Trophoblast cell (in vitro differentiated cells and primary cell): ENCODE measurements at regions not wholly inside any gene's neighbourhood (a gene's known extent, or its start where the extent isn't known, plus 50 kb on each side); places are given as distances from the start of the nearest gene placed in this dataset.

Source experiments
- DNase-seq, 2 donors: peaks; one replicate each; pipeline ENCODE4 v3.0.0-alpha.2; 2016
- H2AFZ ChIP-seq: 2 replicates; pipeline ENCODE4 v1.6.1; 2013; ENCODE audit warnings: low read length, moderate library complexity, mild to moderate bottlenecking; ENCODE audit not compliant: insufficient read depth, poor library complexity
- H2AK5ac ChIP-seq: 2 replicates; pipeline ENCODE4 v1.6.1; 2013; ENCODE audit warnings: mild to moderate bottlenecking, low read length
- H2BK120ac ChIP-seq: 2 replicates; pipeline ENCODE4 v1.6.1; 2013; ENCODE audit warnings: low read length, mild to moderate bottlenecking, moderate library complexity; ENCODE audit not compliant: insufficient read depth, poor library complexity
- H2BK12ac ChIP-seq: 2 replicates; pipeline ENCODE4 v1.6.1; 2013; ENCODE audit warnings: mild to moderate bottlenecking, low read length, moderate library complexity
- H2BK5ac ChIP-seq: 2 replicates; pipeline ENCODE4 v1.6.1; 2013; ENCODE audit warnings: low read length, low read depth, moderate library complexity, mild to moderate bottlenecking; ENCODE audit not compliant: poor library complexity
- H3K14ac ChIP-seq: 2 replicates; pipeline ENCODE4 v1.6.1; 2013; ENCODE audit warnings: mild to moderate bottlenecking, low read length
- H3K18ac ChIP-seq: 2 replicates; pipeline ENCODE4 v1.6.1; 2013; ENCODE audit warnings: mild to moderate bottlenecking, low read length
- H3K23ac ChIP-seq: 2 replicates; pipeline ENCODE4 v1.6.1; 2013; ENCODE audit warnings: low read length
- H3K27ac ChIP-seq: 2 replicates; pipeline ENCODE4 v1.5.1; 2013; ENCODE audit warnings: low read depth, mild to moderate bottlenecking, inconsistent platforms, low read length, moderate library complexity
- H3K27me3 ChIP-seq: 2 replicates; pipeline ENCODE4 v1.6.1; 2013; ENCODE audit warnings: inconsistent platforms, mild to moderate bottlenecking, low read length, moderate library complexity; ENCODE audit not compliant: insufficient read depth
- H3K36me3 ChIP-seq, 2 experiments: 1 replicate in 1 of 2; 2 replicates in 1 of 2; pipeline ENCODE4 v1.6.1; 2013; ENCODE audit warnings: low read length in 2 of 2, mild to moderate bottlenecking in 2 of 2, moderate library complexity in 1 of 2; ENCODE audit not compliant: insufficient read depth in 2 of 2, control insufficient read depth in 1 of 2
- H3K4ac ChIP-seq: 2 replicates; pipeline ENCODE4 v1.6.1; 2013; ENCODE audit warnings: low read depth, mild to moderate bottlenecking, low read length, moderate library complexity
- H3K4me1 ChIP-seq, 2 experiments: 1 replicate in 1 of 2; 2 replicates in 1 of 2; pipeline ENCODE4 v1.6.1; 2013; ENCODE audit warnings: low read length in 2 of 2, mild to moderate bottlenecking in 2 of 2, moderate library complexity in 1 of 2; ENCODE audit not compliant: insufficient read depth in 2 of 2, control insufficient read depth in 1 of 2
- H3K4me2 ChIP-seq: 2 replicates; pipeline ENCODE4 v1.6.1; 2013; ENCODE audit warnings: inconsistent platforms, mild to moderate bottlenecking, low read length, moderate library complexity
- H3K4me3 ChIP-seq: 2 replicates; pipeline ENCODE4 v1.5.1; 2013; ENCODE audit warnings: mild to moderate bottlenecking, low read depth, low read length, inconsistent platforms
- H3K79me1 ChIP-seq: one replicate; pipeline ENCODE4 v1.6.1; 2013; ENCODE audit warnings: low read length
- H3K79me2 ChIP-seq: 2 replicates; pipeline ENCODE4 v1.6.1; 2013; ENCODE audit warnings: low read length, mild to moderate bottlenecking; ENCODE audit not compliant: control insufficient read depth, insufficient read depth, poor library complexity
- H3K9ac ChIP-seq: 2 replicates; pipeline ENCODE4 v1.6.1; 2013; ENCODE audit warnings: mild to moderate bottlenecking, low read length
- H3K9me3 ChIP-seq: 2 replicates; pipeline ENCODE4 v1.6.1; 2013; ENCODE audit warnings: low read depth, mild to moderate bottlenecking, control low read depth, inconsistent platforms, low read length; ENCODE audit not compliant: insufficient read depth
- H4K12ac ChIP-seq: 2 replicates; pipeline ENCODE4 v1.6.1; 2013; ENCODE audit warnings: low read depth, mild to moderate bottlenecking, low read length, moderate library complexity
- H4K8ac ChIP-seq: 2 replicates; pipeline ENCODE4 v1.6.1; 2013; ENCODE audit warnings: low read depth, mild to moderate bottlenecking, low read length, moderate library complexity
- H4K91ac ChIP-seq: one replicate; pipeline ENCODE4 v1.6.1; 2013; ENCODE audit warnings: low read depth, mild to moderate bottlenecking, low read length, moderate library complexity
- WGBS: extraction: QIAGEN DNeasy Blood & Tissue Kit; methylation state at CpG from one replicate; pipeline ENCODE4 v1.1.7; 2013; ENCODE audit warnings: missing lambda C conversion rate; ENCODE audit not compliant: insufficient read length, insufficient coverage; ENCODE audit errors: extremely low coverage; 5-methylcytosine and 5-hydroxymethylcytosine counted together

GRCh38 chr6:144546807-144547206 lies 261.7 kb downstream of the UTRN start:
- no peak overlapping the region for H2AK5ac ChIP-seq
- DNase-seq = no peak
- no peak overlapping the region for H3K14ac ChIP-seq
- H3K27me3 ChIP-seq = no peaks in the 10 kb centered on the region
- peaks cover 1% of the 10 kb centered on the region for H3K9me3 ChIP-seq
- H3K27ac ChIP-seq = no peak overlapping the region
- no CpG with 5 or more reads among the region's 2 CpGs for WGBS
- no peak overlapping the region for H2AFZ ChIP-seq
- H2BK5ac ChIP-seq = no peak overlapping the region
- no peak overlapping the region for H4K12ac ChIP-seq
- no peak overlapping the region for H2BK120ac ChIP-seq
- no peak overlapping the region for H3K4me2 ChIP-seq
- peaks cover 1 to 3% of the 10 kb centered on the region in 2 experiments for H3K36me3 ChIP-seq
- no peak overlapping the region for H4K91ac ChIP-seq
- H3K23ac ChIP-seq = no peak overlapping the region
- H3K79me1 ChIP-seq = no peaks in the 10 kb centered on the region
- no peak overlapping the region for H4K8ac ChIP-seq
- H3K18ac ChIP-seq = no peak overlapping the region
- no peak overlapping the region for H3K9ac ChIP-seq
- H3K4me3 ChIP-seq = no peak overlapping the region
- H2BK12ac ChIP-seq = no peak overlapping the region
- H3K79me2 ChIP-seq = no peaks in the 10 kb centered on the region
- H3K4me1 ChIP-seq = no peaks in the 10 kb centered on the region
- no peak overlapping the region for H3K4ac ChIP-seq

- Histone ChIP-seq H2BK5ac (no peak overlapping the region), H3K4me2 (no peak overlapping the region), H3K9ac (no peak overlapping the region), H3K27ac (no peak overlapping the region), H3K14ac (no peak overlapping the region), H3K18ac (no peak overlapping the region), H4K12ac (no peak overlapping the region), H3K4me1 (no peaks in the 10 kb centered on the region), H3K9me3 (peaks cover 1% of the 10 kb centered on the region), H3K4me3 (no peak overlapping the region), H3K79me2 (no peaks in the 10 kb centered on the region), H4K91ac (no peak overlapping the region), H4K8ac (no peak overlapping the region), H3K27me3 (no peaks in the 10 kb centered on the region), H2AK5ac (no peak overlapping the region), H2AFZ (no peak overlapping the region), H2BK12ac (no peak overlapping the region), H2BK120ac (no peak overlapping the region), H3K23ac (no peak overlapping the region), H3K79me1 (no peaks in the 10 kb centered on the region), H3K4ac (no peak overlapping the region), H3K36me3 (peaks cover 1 to 3% of the 10 kb centered on the region in 2 experiments)
- no CpG with 5 or more reads among the region's 1 CpG for whole genome bisulfite sequencing
- no peak for DNase-seq
Observed at GRCh38 chr6:144547409-144547808, 262.3 kb downstream of the UTRN start.

GRCh38 chr6:144548536-144548935 lies 263.4 kb downstream of the UTRN start:
- Histone ChIP-seq H2BK5ac (no peak overlapping the region), H2BK12ac (no peak overlapping the region), H3K79me1 (no peaks in the 10 kb centered on the region), H4K8ac (no peak overlapping the region), H3K4me1 (no peaks in the 10 kb centered on the region), H3K36me3 (no peaks in the 10 kb centered on the region), H3K4ac (no peak overlapping the region), H3K23ac (no peak overlapping the region), H2BK120ac (no peak overlapping the region), H3K27me3 (no peaks in the 10 kb centered on the region), H4K12ac (no peak overlapping the region), H3K4me2 (no peak overlapping the region), H3K18ac (no peak overlapping the region), H3K4me3 (no peak overlapping the region), H3K27ac (no peak overlapping the region), H2AK5ac (no peak overlapping the region), H3K9me3 (no peaks in the 10 kb centered on the region), H3K14ac (no peak overlapping the region), H2AFZ (no peak overlapping the region), H4K91ac (no peak overlapping the region), H3K9ac (no peak overlapping the region), H3K79me2 (no peaks in the 10 kb centered on the region)
- WGBS = no CpG with 5 or more reads among the region's 9 CpGs
- no peak for DNase-seq

GRCh38 chr6:144549837-144550747 lies 265.0 kb downstream of the UTRN start:
- H3K27ac ChIP-seq = no peak overlapping the region
- no peaks in the 10 kb centered on the region for H3K4me1 ChIP-seq
- H3K9me3 ChIP-seq = no peaks in the 10 kb centered on the region
- H2BK5ac ChIP-seq = no peak overlapping the region
- H3K27me3 ChIP-seq = no peaks in the 10 kb centered on the region
- no peak overlapping the region for H2BK12ac ChIP-seq
- no peak overlapping the region for H4K12ac ChIP-seq
- H4K8ac ChIP-seq = no peak overlapping the region
- H3K79me1 ChIP-seq = no peaks in the 10 kb centered on the region
- no peak overlapping the region for H3K18ac ChIP-seq
- H2AK5ac ChIP-seq = no peak overlapping the region
- no peak overlapping the region for H3K9ac ChIP-seq
- WGBS = 100% methylated on average over 1 of the region's 5 CpGs
- no peak overlapping the region for H4K91ac ChIP-seq
- no peaks in the 10 kb centered on the region for H3K36me3 ChIP-seq
- no peak overlapping the region for H3K14ac ChIP-seq
- H2BK120ac ChIP-seq = no peak overlapping the region
- H3K4me2 ChIP-seq = no peak overlapping the region
- H3K23ac ChIP-seq = no peak overlapping the region
- H3K4me3 ChIP-seq = no peak overlapping the region
- no peaks in the 10 kb centered on the region for H3K79me2 ChIP-seq
- DNase-seq = no peak
- H2AFZ ChIP-seq = no peak overlapping the region
- H3K4ac ChIP-seq = no peak overlapping the region
